ENCODE measurements at regions not wholly inside any gene's neighbourhood (a gene's known extent, or its start where the extent isn't known, plus 50 kb on each side); places are given as distances from the start of the nearest gene placed in this dataset.

- H3K36me3 Mint-ChIP-seq = no peaks in the 10 kb centered on the region
Measured at GRCh38 chr7:153835712-153836265, 216.4 kb upstream of the DPP6 start.

GRCh38 chr7:153838591-153838990, 213.6 kb upstream of the DPP6 start:
- no peaks in the 10 kb centered on the region for H3F3A ChIP-seq (ENCODE audit: low read depth)

More at GRCh38 chr7:153835712-153836265, 216.4 kb upstream of the DPP6 start:
- Histone ChIP-seq H3K4me3 (no peak overlapping the region), H3K27ac (no peak overlapping the region), H3K9ac (no peak overlapping the region), H2AFZ (replicated peaks) (no peak overlapping the region), H3K4me2 (no peak overlapping the region), H4K20me1 (ENCODE audit: low read depth) (no peaks in the 10 kb centered on the region), H3K79me2 (ENCODE audit: low read depth) (no peaks in the 10 kb centered on the region), H3K27me3 (no peaks in the 10 kb centered on the region), H3K4me1 (no peaks in the 10 kb centered on the region), H3K36me3 (no peaks in the 10 kb centered on the region), H3F3A (ENCODE audit: low read depth) (no peaks in the 10 kb centered on the region), H3K9me3 (ENCODE audit: low read depth) (peaks cover 4% of the 10 kb centered on the region)
- H3K4me1 Mint-ChIP-seq = no peaks in the 10 kb centered on the region
- TF ChIP-seq EZH2 (IDR thresholded peaks at IDR 0.05) = no peak
- no peak for TF ChIP-seq CTCF (IDR thresholded peaks at IDR 0.05)
- no peak for TF ChIP-seq EZH2phosphoT487 (IDR thresholded peaks at IDR 0.05)
- DNase-seq (ENCODE audit: low spot score) = no peak
- no peaks in the 10 kb centered on the region for H3K27me3 Mint-ChIP-seq (ENCODE audit: insufficient read depth, low read depth)
- H3K27ac Mint-ChIP-seq = no peak overlapping the region
- H3K9me3 Mint-ChIP-seq = peaks cover 11% of the 10 kb centered on the region
- H3K4me3 Mint-ChIP-seq = no peak overlapping the region

GRCh38 chr7:153840861-153841260, 211.3 kb upstream of the DPP6 start:
- no peaks in the 10 kb centered on the region for H4K20me1 ChIP-seq (ENCODE audit: low read depth)
- no peak for DNase-seq (ENCODE audit: low spot score)
- H3K4me1 ChIP-seq = no peaks in the 10 kb centered on the region
- no peak overlapping the region for H3K4me2 ChIP-seq
- H3K9ac ChIP-seq = no peak overlapping the region
- H2AFZ ChIP-seq (replicated peaks) = no peak overlapping the region
- Mint-ChIP-seq H3K27me3 (ENCODE audit: insufficient read depth, low read depth) (peaks cover 5% of the 10 kb centered on the region), H3K9me3 (peaks cover 21% of the 10 kb centered on the region), H3K36me3 (no peaks in the 10 kb centered on the region), H3K27ac (no peak overlapping the region), H3K4me1 (no peaks in the 10 kb centered on the region), H3K4me3 (no peak overlapping the region)
- no peak overlapping the region for H3K27ac ChIP-seq
- H3K79me2 ChIP-seq (ENCODE audit: low read depth) = no peaks in the 10 kb centered on the region
- no peak overlapping the region for H3K4me3 ChIP-seq
- H3F3A ChIP-seq (ENCODE audit: low read depth) = no peaks in the 10 kb centered on the region
- peaks cover 6% of the 10 kb centered on the region for H3K9me3 ChIP-seq (ENCODE audit: low read depth)
- no peaks in the 10 kb centered on the region for H3K36me3 ChIP-seq
- H3K27me3 ChIP-seq = no peaks in the 10 kb centered on the region
- TF ChIP-seq EZH2phosphoT487 (IDR thresholded peaks at IDR 0.05) = no peak
- no peak for TF ChIP-seq CTCF (IDR thresholded peaks at IDR 0.05)
- no peak for TF ChIP-seq EZH2 (IDR thresholded peaks at IDR 0.05)

More at GRCh38 chr7:153838591-153838990, 213.6 kb upstream of the DPP6 start:
- H3K27me3 Mint-ChIP-seq (ENCODE audit: insufficient read depth, low read depth) = peaks cover 5% of the 10 kb centered on the region
- peaks cover 3% of the 10 kb centered on the region for H3K9me3 ChIP-seq (ENCODE audit: low read depth)
- H3K79me2 ChIP-seq (ENCODE audit: low read depth) = no peaks in the 10 kb centered on the region
- H4K20me1 ChIP-seq (ENCODE audit: low read depth) = no peaks in the 10 kb centered on the region
- H3K4me3 Mint-ChIP-seq = no peak overlapping the region
- no peaks in the 10 kb centered on the region for H3K4me1 Mint-ChIP-seq
- no peaks in the 10 kb centered on the region for H3K36me3 Mint-ChIP-seq
- H3K9me3 Mint-ChIP-seq = peaks cover 16% of the 10 kb centered on the region
- no peak overlapping the region for H3K4me3 ChIP-seq
- no peak overlapping the region for H3K9ac ChIP-seq
- H3K27ac ChIP-seq = no peak overlapping the region
- no peaks in the 10 kb centered on the region for H3K4me1 ChIP-seq
- DNase-seq (ENCODE audit: low spot score) = no peak
- H2AFZ ChIP-seq (replicated peaks) = no peak overlapping the region
- H3K4me2 ChIP-seq = no peak overlapping the region
- H3K36me3 ChIP-seq = no peaks in the 10 kb centered on the region
- TF ChIP-seq CTCF (IDR thresholded peaks at IDR 0.05) = no peak
- TF ChIP-seq EZH2 (IDR thresholded peaks at IDR 0.05) = no peak
- no peak for TF ChIP-seq EZH2phosphoT487 (IDR thresholded peaks at IDR 0.05)
- no peaks in the 10 kb centered on the region for H3K27me3 ChIP-seq
- no peak overlapping the region for H3K27ac Mint-ChIP-seq

All from neural progenitor cell (in vitro differentiated cells).